ENCODE measurements at regions not wholly inside any gene's neighbourhood (a gene's known extent, or its start where the extent isn't known, plus 50 kb on each side); places are given as distances from the start of the nearest gene placed in this dataset.

DNA sequence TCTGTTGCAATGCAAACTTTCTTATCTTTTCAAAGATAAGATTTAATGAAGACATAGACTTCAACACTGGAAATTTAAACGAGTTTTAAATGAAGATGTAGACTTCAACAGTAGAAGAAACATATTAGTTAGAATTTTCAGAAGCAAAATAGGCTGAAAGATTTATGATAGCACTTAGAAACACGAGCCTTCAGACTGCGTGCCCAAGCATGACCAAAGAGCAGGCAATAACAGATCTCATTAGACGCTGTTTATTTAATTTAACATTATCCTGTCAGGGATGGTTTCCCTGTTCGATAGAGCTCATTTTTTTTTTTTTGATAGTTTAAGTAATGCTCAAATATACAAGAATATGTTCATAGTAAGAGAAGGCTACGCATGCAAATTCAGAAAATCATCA is 604.7 kb upstream of the SOX9 start:
- TF ChIP-seq, protein P1, sequence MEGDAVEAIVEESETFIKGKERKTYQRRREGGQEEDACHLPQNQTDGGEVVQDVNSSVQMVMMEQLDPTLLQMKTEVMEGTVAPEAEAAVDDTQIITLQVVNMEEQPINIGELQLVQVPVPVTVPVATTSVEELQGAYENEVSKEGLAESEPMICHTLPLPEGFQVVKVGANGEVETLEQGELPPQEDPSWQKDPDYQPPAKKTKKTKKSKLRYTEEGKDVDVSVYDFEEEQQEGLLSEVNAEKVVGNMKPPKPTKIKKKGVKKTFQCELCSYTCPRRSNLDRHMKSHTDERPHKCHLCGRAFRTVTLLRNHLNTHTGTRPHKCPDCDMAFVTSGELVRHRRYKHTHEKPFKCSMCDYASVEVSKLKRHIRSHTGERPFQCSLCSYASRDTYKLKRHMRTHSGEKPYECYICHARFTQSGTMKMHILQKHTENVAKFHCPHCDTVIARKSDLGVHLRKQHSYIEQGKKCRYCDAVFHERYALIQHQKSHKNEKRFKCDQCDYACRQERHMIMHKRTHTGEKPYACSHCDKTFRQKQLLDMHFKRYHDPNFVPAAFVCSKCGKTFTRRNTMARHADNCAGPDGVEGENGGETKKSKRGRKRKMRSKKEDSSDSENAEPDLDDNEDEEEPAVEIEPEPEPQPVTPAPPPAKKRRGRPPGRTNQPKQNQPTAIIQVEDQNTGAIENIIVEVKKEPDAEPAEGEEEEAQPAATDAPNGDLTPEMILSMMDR (IDR thresholded peaks at IDR 0.05) = no peak
- TF ChIP-seq EP300 (IDR thresholded peaks at IDR 0.05) = no peak
- no peak for TF ChIP-seq POLR2A (IDR thresholded peaks at IDR 0.05)
- no peak for TF ChIP-seq POLR2AphosphoS5 (IDR thresholded peaks at IDR 0.05)

Measured in stomach (tissue), 4 donors.